ENCODE measurements at regions not wholly inside any gene's neighbourhood (a gene's known extent, or its start where the extent isn't known, plus 50 kb on each side); places are given as distances from the start of the nearest gene placed in this dataset.

GRCh38 chr22:22702237-22703202, 58.1 kb downstream of the GGTLC2 start:
- Histone ChIP-seq H3F3A (ENCODE audit: insufficient read depth, low read length) (no peaks in the 10 kb centered on the region), H2AFZ (ENCODE audit: low read length) (no peak overlapping the region), H3K9ac (ENCODE audit: low read length) (no peak overlapping the region), H3K4me3 (ENCODE audit: low read depth, low read length, poor library complexity, severe bottlenecking) (no peak overlapping the region), H3K9me2 (ENCODE audit: low read depth, low read length) (no peaks in the 10 kb centered on the region), H3K27me3 (ENCODE audit: insufficient read depth, low read length) (no peaks in the 10 kb centered on the region), H3K36me3 (ENCODE audit: insufficient read depth, low read length) (no peaks in the 10 kb centered on the region), H3K27ac (ENCODE audit: low read depth, low read length, poor library complexity, severe bottlenecking) (no peak overlapping the region), H3K4me1 (ENCODE audit: insufficient read depth, low read length, severe bottlenecking) (peaks cover 24% of the 10 kb centered on the region), H3K79me2 (ENCODE audit: insufficient read depth, low read length) (no peaks in the 10 kb centered on the region), H3K4me2 (ENCODE audit: low read length) (no peak overlapping the region), H3K9me3 (ENCODE audit: low read length) (no peaks in the 10 kb centered on the region), H4K20me1 (ENCODE audit: insufficient read depth, low read length) (no peaks in the 10 kb centered on the region)
- TF ChIP-seq EZH2 (IDR thresholded peaks at IDR 0.05; ENCODE audit: borderline replicate concordance, low read length) (no peak), CTCF (IDR thresholded peaks at IDR 0.05; ENCODE audit: low read length) (peak; percentile 60)

GRCh38 chr22:22703203-22703570, 58.8 kb downstream of the GGTLC2 start:
- no peaks in the 10 kb centered on the region for H4K20me1 ChIP-seq (ENCODE audit: insufficient read depth, low read length)
- peaks cover 17% of the 10 kb centered on the region for H3K4me1 ChIP-seq (ENCODE audit: insufficient read depth, low read length, severe bottlenecking)
- no peaks in the 10 kb centered on the region for H3K36me3 ChIP-seq (ENCODE audit: insufficient read depth, low read length)

GRCh38 chr22:22703715-22704114, 59.3 kb downstream of the GGTLC2 start:
- H3K9ac ChIP-seq (ENCODE audit: low read length): no peak overlapping the region
- peaks cover 13% of the 10 kb centered on the region for H3K4me1 ChIP-seq (ENCODE audit: insufficient read depth, low read length, severe bottlenecking)
- no peaks in the 10 kb centered on the region for H3K9me2 ChIP-seq (ENCODE audit: low read depth, low read length)
- H3K4me2 ChIP-seq (ENCODE audit: low read length): no peak overlapping the region
- no peaks in the 10 kb centered on the region for H3F3A ChIP-seq (ENCODE audit: insufficient read depth, low read length)
- TF ChIP-seq EZH2 (IDR thresholded peaks at IDR 0.05; ENCODE audit: borderline replicate concordance, low read length) (no peak), CTCF (IDR thresholded peaks at IDR 0.05; ENCODE audit: low read length) (no peak)
- no peak overlapping the region for H3K27ac ChIP-seq (ENCODE audit: low read depth, low read length, poor library complexity, severe bottlenecking)
- H3K4me3 ChIP-seq (ENCODE audit: low read depth, low read length, poor library complexity, severe bottlenecking): no peak overlapping the region
- H4K20me1 ChIP-seq (ENCODE audit: insufficient read depth, low read length): no peaks in the 10 kb centered on the region
- no peaks in the 10 kb centered on the region for H3K79me2 ChIP-seq (ENCODE audit: insufficient read depth, low read length)
- no peaks in the 10 kb centered on the region for H3K27me3 ChIP-seq (ENCODE audit: insufficient read depth, low read length)
- no peaks in the 10 kb centered on the region for H3K36me3 ChIP-seq (ENCODE audit: insufficient read depth, low read length)
- H3K9me3 ChIP-seq (ENCODE audit: low read length): no peaks in the 10 kb centered on the region
- no peak overlapping the region for H2AFZ ChIP-seq (ENCODE audit: low read length)

More at GRCh38 chr22:22703203-22703570, 58.8 kb downstream of the GGTLC2 start:
- TF ChIP-seq CTCF (IDR thresholded peaks at IDR 0.05; ENCODE audit: low read length): no peak
- TF ChIP-seq EZH2 (IDR thresholded peaks at IDR 0.05; ENCODE audit: borderline replicate concordance, low read length): no peak
- Histone ChIP-seq H3K9ac (ENCODE audit: low read length) (no peak overlapping the region), H3F3A (ENCODE audit: insufficient read depth, low read length) (no peaks in the 10 kb centered on the region), H3K27me3 (ENCODE audit: insufficient read depth, low read length) (no peaks in the 10 kb centered on the region), H3K4me2 (ENCODE audit: low read length) (no peak overlapping the region), H3K4me3 (ENCODE audit: low read depth, low read length, poor library complexity, severe bottlenecking) (no peak overlapping the region), H3K9me2 (ENCODE audit: low read depth, low read length) (no peaks in the 10 kb centered on the region), H3K79me2 (ENCODE audit: insufficient read depth, low read length) (no peaks in the 10 kb centered on the region), H2AFZ (ENCODE audit: low read length) (no peak overlapping the region), H3K27ac (ENCODE audit: low read depth, low read length, poor library complexity, severe bottlenecking) (no peak overlapping the region), H3K9me3 (ENCODE audit: low read length) (no peaks in the 10 kb centered on the region)

Data from OCI-LY1 (cell line).